ENCODE measurements at regions not wholly inside any gene's neighbourhood (a gene's known extent, or its start where the extent isn't known, plus 50 kb on each side); places are given as distances from the start of the nearest gene placed in this dataset.

DNA sequence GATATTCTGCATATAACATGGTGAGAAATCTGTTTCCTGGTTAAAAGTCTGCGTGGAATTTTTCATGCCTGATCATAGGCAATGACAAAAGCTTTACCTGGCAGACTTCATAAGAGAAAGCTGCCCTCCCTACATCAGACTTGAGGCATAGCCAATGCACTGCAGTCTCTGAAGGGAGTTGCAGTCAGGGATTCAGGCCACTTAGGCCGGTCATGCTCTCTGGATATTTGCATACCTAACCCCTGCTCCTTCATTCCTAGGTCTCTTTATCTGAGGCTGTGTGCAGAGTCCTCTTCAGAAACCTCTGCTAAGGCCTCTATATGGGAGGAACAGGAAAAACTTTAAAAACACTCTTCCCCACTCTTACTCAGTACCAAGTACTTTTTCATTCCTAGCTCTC, 287.4 kb downstream of the PCDH17 start:
- no peak overlapping the region for H3K4me2 ChIP-seq (ENCODE audit: low read length)
- no CpG with 5 or more reads among the region's 2 CpGs for WGBS (ENCODE audit: extremely low coverage, insufficient coverage, insufficient read length)
- DNase-seq, result no peak
- H3K23ac ChIP-seq (ENCODE audit: low read length), result no peak overlapping the region
- no peaks in the 10 kb centered on the region for H3K27me3 ChIP-seq (ENCODE audit: insufficient read depth, low read length)
- no peaks in the 10 kb centered on the region for H3K4me1 ChIP-seq (ENCODE audit: control insufficient read depth in 1 of 2, insufficient read depth in 2 of 2, low read length in 2 of 2)
- no peak overlapping the region for H2AFZ ChIP-seq (ENCODE audit: insufficient read depth, low read length, poor library complexity)
- no peak overlapping the region for H3K27ac ChIP-seq (ENCODE audit: low read depth, low read length)
- H3K4me3 ChIP-seq (ENCODE audit: low read depth, low read length), result no peak overlapping the region
- H4K8ac ChIP-seq (ENCODE audit: low read depth, low read length), result no peak overlapping the region
- no peak overlapping the region for H3K4ac ChIP-seq (ENCODE audit: low read depth, low read length)
- H3K9ac ChIP-seq (ENCODE audit: low read length), result no peak overlapping the region
- H3K79me1 ChIP-seq (ENCODE audit: low read length), result no peaks in the 10 kb centered on the region
- H3K36me3 ChIP-seq (ENCODE audit: control insufficient read depth in 1 of 2, insufficient read depth in 2 of 2, low read length in 2 of 2), result no peaks in the 10 kb centered on the region
- H2BK5ac ChIP-seq (ENCODE audit: low read depth, low read length, poor library complexity), result no peak overlapping the region
- H4K12ac ChIP-seq (ENCODE audit: low read depth, low read length), result no peak overlapping the region
- H3K18ac ChIP-seq (ENCODE audit: low read length), result no peak overlapping the region
- no peak overlapping the region for H4K91ac ChIP-seq (ENCODE audit: low read depth, low read length)
- H2BK120ac ChIP-seq (ENCODE audit: insufficient read depth, low read length, poor library complexity), result no peak overlapping the region
- no peaks in the 10 kb centered on the region for H3K9me3 ChIP-seq (ENCODE audit: insufficient read depth, low read depth, low read length)
- no peaks in the 10 kb centered on the region for H3K79me2 ChIP-seq (ENCODE audit: control insufficient read depth, insufficient read depth, low read length, poor library complexity)
- no peak overlapping the region for H2BK12ac ChIP-seq (ENCODE audit: low read length)
- H3K14ac ChIP-seq (ENCODE audit: low read length), result no peak overlapping the region
- no peak overlapping the region for H2AK5ac ChIP-seq (ENCODE audit: low read length)

DNA sequence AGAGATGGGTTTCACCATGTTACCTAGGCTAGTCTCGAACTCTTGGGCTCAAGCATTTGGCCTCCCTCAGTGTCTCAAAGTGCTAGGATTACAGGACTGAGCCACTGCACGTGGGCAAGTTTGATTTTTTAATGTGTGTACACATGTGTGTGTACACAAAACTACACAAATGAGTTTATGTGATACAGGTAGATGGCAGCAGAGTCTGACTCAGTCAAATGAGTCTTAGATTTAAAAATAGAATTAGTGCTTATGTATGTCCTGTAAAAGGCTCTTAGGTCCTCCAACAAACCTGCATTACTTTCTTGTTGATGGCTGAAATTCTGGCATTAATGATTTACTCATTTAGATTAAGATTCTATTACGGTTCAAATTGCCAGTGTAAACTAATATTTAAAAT, 293.7 kb downstream of the PCDH17 start:
- Histone ChIP-seq H3K4me1 (ENCODE audit: control insufficient read depth in 1 of 2, insufficient read depth in 2 of 2, low read length in 2 of 2) (no peaks in the 10 kb centered on the region), H3K27ac (ENCODE audit: low read depth, low read length) (no peak overlapping the region), H3K4me3 (ENCODE audit: low read depth, low read length) (no peak overlapping the region), H3K9ac (ENCODE audit: low read length) (no peak overlapping the region), H3K14ac (ENCODE audit: low read length) (no peak overlapping the region), H3K18ac (ENCODE audit: low read length) (no peak overlapping the region), H4K8ac (ENCODE audit: low read depth, low read length) (no peak overlapping the region), H3K4me2 (ENCODE audit: low read length) (no peak overlapping the region), H3K27me3 (ENCODE audit: insufficient read depth, low read length) (no peaks in the 10 kb centered on the region), H3K4ac (ENCODE audit: low read depth, low read length) (no peak overlapping the region), H4K12ac (ENCODE audit: low read depth, low read length) (no peak overlapping the region), H4K91ac (ENCODE audit: low read depth, low read length) (no peak overlapping the region), H2AFZ (ENCODE audit: insufficient read depth, low read length, poor library complexity) (no peak overlapping the region), H3K79me2 (ENCODE audit: control insufficient read depth, insufficient read depth, low read length, poor library complexity) (no peaks in the 10 kb centered on the region), H2BK5ac (ENCODE audit: low read depth, low read length, poor library complexity) (no peak overlapping the region), H3K36me3 (ENCODE audit: control insufficient read depth in 1 of 2, insufficient read depth in 2 of 2, low read length in 2 of 2) (no peaks in the 10 kb centered on the region), H2BK12ac (ENCODE audit: low read length) (no peak overlapping the region), H3K9me3 (ENCODE audit: insufficient read depth, low read depth, low read length) (no peaks in the 10 kb centered on the region), H3K79me1 (ENCODE audit: low read length) (no peaks in the 10 kb centered on the region), H3K23ac (ENCODE audit: low read length) (no peak overlapping the region), H2AK5ac (ENCODE audit: low read length) (no peak overlapping the region), H2BK120ac (ENCODE audit: insufficient read depth, low read length, poor library complexity) (no peak overlapping the region)
- DNase-seq, result no peak
- WGBS (ENCODE audit: extremely low coverage, insufficient coverage, insufficient read length), result no CpG with 5 or more reads among the region's 3 CpGs

DNA sequence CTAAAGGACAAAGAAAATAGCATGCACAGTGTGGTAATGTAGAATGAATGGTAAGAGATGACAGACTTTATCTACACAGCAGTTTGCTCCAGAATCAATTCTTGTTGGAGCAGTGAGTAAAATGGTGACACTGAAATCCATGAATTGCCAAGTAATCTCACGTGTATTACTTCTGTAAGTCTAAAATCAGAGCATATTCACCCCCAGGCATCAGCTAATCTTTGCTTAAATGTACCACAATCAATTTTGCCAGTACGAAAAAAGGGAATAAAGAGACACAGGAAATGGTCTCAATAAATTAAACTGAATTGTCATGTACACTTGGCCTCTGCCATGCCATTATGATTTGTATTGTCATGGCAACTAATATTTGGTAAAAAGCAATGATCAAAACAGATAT, 294.2 kb downstream of the PCDH17 start:
- Histone ChIP-seq H3K18ac (ENCODE audit: low read length) (no peak overlapping the region), H3K4ac (ENCODE audit: low read depth, low read length) (no peak overlapping the region), H3K4me3 (ENCODE audit: low read depth, low read length) (no peak overlapping the region), H2BK120ac (ENCODE audit: insufficient read depth, low read length, poor library complexity) (no peak overlapping the region), H2AK5ac (ENCODE audit: low read length) (no peak overlapping the region), H3K4me2 (ENCODE audit: low read length) (no peak overlapping the region), H3K14ac (ENCODE audit: low read length) (no peak overlapping the region), H4K12ac (ENCODE audit: low read depth, low read length) (no peak overlapping the region), H3K9me3 (ENCODE audit: insufficient read depth, low read depth, low read length) (no peaks in the 10 kb centered on the region), H2AFZ (ENCODE audit: insufficient read depth, low read length, poor library complexity) (no peak overlapping the region), H2BK12ac (ENCODE audit: low read length) (no peak overlapping the region), H3K9ac (ENCODE audit: low read length) (no peak overlapping the region), H3K79me2 (ENCODE audit: control insufficient read depth, insufficient read depth, low read length, poor library complexity) (no peaks in the 10 kb centered on the region), H3K4me1 (ENCODE audit: control insufficient read depth in 1 of 2, insufficient read depth in 2 of 2, low read length in 2 of 2) (no peaks in the 10 kb centered on the region), H3K23ac (ENCODE audit: low read length) (no peak overlapping the region), H3K79me1 (ENCODE audit: low read length) (no peaks in the 10 kb centered on the region), H4K91ac (ENCODE audit: low read depth, low read length) (no peak overlapping the region), H3K27ac (ENCODE audit: low read depth, low read length) (no peak overlapping the region), H3K36me3 (ENCODE audit: control insufficient read depth in 1 of 2, insufficient read depth in 2 of 2, low read length in 2 of 2) (no peaks in the 10 kb centered on the region), H3K27me3 (ENCODE audit: insufficient read depth, low read length) (no peaks in the 10 kb centered on the region), H4K8ac (ENCODE audit: low read depth, low read length) (no peak overlapping the region), H2BK5ac (ENCODE audit: low read depth, low read length, poor library complexity) (no peak overlapping the region)
- no CpG with 5 or more reads among the region's 2 CpGs for WGBS (ENCODE audit: extremely low coverage, insufficient coverage, insufficient read length)
- no peak for DNase-seq

DNA sequence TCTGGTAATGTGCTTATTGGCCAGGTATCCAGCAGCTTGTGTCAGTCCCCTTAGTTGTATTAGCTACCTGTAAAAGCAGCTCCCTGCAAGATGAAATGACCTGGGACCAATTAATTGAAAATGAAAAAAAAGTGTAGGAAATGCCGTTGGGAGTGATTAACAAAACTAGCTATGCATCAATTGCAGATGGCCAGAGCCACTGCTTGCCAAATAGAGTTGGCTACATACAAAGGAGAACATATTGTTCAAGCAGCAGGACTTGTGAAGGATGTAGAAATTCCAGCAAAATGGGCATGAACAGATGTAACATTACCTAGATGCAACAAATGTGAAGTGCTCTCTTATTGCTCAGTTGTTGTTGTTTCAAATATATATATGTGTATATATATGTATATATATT, 300.5 kb downstream of the PCDH17 start:
- no peaks in the 10 kb centered on the region for H3K27me3 ChIP-seq (ENCODE audit: insufficient read depth, low read length)
- no peak overlapping the region for H2AK5ac ChIP-seq (ENCODE audit: low read length)
- no peak overlapping the region for H2BK5ac ChIP-seq (ENCODE audit: low read depth, low read length, poor library complexity)
- H3K36me3 ChIP-seq (ENCODE audit: control insufficient read depth in 1 of 2, insufficient read depth in 2 of 2, low read length in 2 of 2), result no peaks in the 10 kb centered on the region
- H3K9me3 ChIP-seq (ENCODE audit: insufficient read depth, low read depth, low read length), result no peaks in the 10 kb centered on the region
- no peaks in the 10 kb centered on the region for H3K4me1 ChIP-seq (ENCODE audit: control insufficient read depth in 1 of 2, insufficient read depth in 2 of 2, low read length in 2 of 2)
- no peaks in the 10 kb centered on the region for H3K79me1 ChIP-seq (ENCODE audit: low read length)
- H3K9ac ChIP-seq (ENCODE audit: low read length), result no peak overlapping the region
- no peak overlapping the region for H3K4me3 ChIP-seq (ENCODE audit: low read depth, low read length)
- no peak overlapping the region for H4K8ac ChIP-seq (ENCODE audit: low read depth, low read length)
- H3K23ac ChIP-seq (ENCODE audit: low read length), result no peak overlapping the region
- H2BK120ac ChIP-seq (ENCODE audit: insufficient read depth, low read length, poor library complexity), result no peak overlapping the region
- no peak overlapping the region for H3K18ac ChIP-seq (ENCODE audit: low read length)
- no peak overlapping the region for H3K14ac ChIP-seq (ENCODE audit: low read length)
- no peak overlapping the region for H3K4ac ChIP-seq (ENCODE audit: low read depth, low read length)
- DNase-seq, result no peak
- WGBS (ENCODE audit: extremely low coverage, insufficient coverage, insufficient read length), result no CpG with 5 or more reads among the region's 1 CpG
- no peak overlapping the region for H3K4me2 ChIP-seq (ENCODE audit: low read length)
- H4K12ac ChIP-seq (ENCODE audit: low read depth, low read length), result no peak overlapping the region
- H4K91ac ChIP-seq (ENCODE audit: low read depth, low read length), result no peak overlapping the region
- no peak overlapping the region for H3K27ac ChIP-seq (ENCODE audit: low read depth, low read length)
- H2BK12ac ChIP-seq (ENCODE audit: low read length), result no peak overlapping the region
- no peaks in the 10 kb centered on the region for H3K79me2 ChIP-seq (ENCODE audit: control insufficient read depth, insufficient read depth, low read length, poor library complexity)
- no peak overlapping the region for H2AFZ ChIP-seq (ENCODE audit: insufficient read depth, low read length, poor library complexity)

Measured in trophoblast cell (in vitro differentiated cells and primary cell).